ENCODE measurements at regions not wholly inside any gene's neighbourhood (a gene's known extent, or its start where the extent isn't known, plus 50 kb on each side); places are given as distances from the start of the nearest gene placed in this dataset.

- no peak for TF ChIP-seq SIN3A (IDR thresholded peaks at IDR 0.05; ENCODE audit: borderline replicate concordance, insufficient read depth, low read length)
- no peak for TF ChIP-seq REST (IDR thresholded peaks at IDR 0.05; ENCODE audit: insufficient read depth in 1 of 2, low read depth in 2 of 2, low read length in 2 of 2)
- TF ChIP-seq POLR2AphosphoS5 (IDR thresholded peaks at IDR 0.05; ENCODE audit: low read depth, low read length) = no peak
These were observed 90.5 kb downstream of the TMEM18 start for GRCh38 chr2:586641-587076.

Measured in PFSK-1 (cell line).